ENCODE measurements at regions not wholly inside any gene's neighbourhood (a gene's known extent, or its start where the extent isn't known, plus 50 kb on each side); places are given as distances from the start of the nearest gene placed in this dataset.
"Not testable (repeated sequence)": the region's sequence is repeated elsewhere in the genome, so short reads cannot be mapped to it uniquely, and the experiment has no call there.

GRCh38 chr3:103532986-103533385 is 1098.2 kb downstream of the ZPLD1 start:
- no peak for ATAC-seq (ENCODE audit: insufficient read depth, low read depth)
- Histone ChIP-seq H3K4me1 (ENCODE audit: insufficient read depth, low read length) (no peaks in the 10 kb centered on the region), H4K20me1 (ENCODE audit: insufficient read depth, low read length) (no peaks in the 10 kb centered on the region), H3K79me2 (ENCODE audit: insufficient read depth, low read length) (no peaks in the 10 kb centered on the region), H3K9me3 (ENCODE audit: insufficient read depth, low read length, severe bottlenecking) (no peaks in the 10 kb centered on the region), H3K4me3 (ENCODE audit: low read depth in 1 of 2, low read length in 2 of 2) (no peak overlapping the region), H3K27ac (ENCODE audit: low read length) (no peak overlapping the region), H3K4me2 (ENCODE audit: insufficient read depth, low read length) (no peak overlapping the region), H2AFZ (ENCODE audit: low read depth, low read length) (no peak overlapping the region), H3K36me3 (ENCODE audit: insufficient read depth, low read length) (no peaks in the 10 kb centered on the region), H3K9ac (ENCODE audit: low read depth, low read length) (no peak overlapping the region), H3K27me3 (ENCODE audit: insufficient read depth, low read length, poor library complexity) (no peaks in the 10 kb centered on the region)
- no peak for DNase-seq
- TF ChIP-seq, protein P1, sequence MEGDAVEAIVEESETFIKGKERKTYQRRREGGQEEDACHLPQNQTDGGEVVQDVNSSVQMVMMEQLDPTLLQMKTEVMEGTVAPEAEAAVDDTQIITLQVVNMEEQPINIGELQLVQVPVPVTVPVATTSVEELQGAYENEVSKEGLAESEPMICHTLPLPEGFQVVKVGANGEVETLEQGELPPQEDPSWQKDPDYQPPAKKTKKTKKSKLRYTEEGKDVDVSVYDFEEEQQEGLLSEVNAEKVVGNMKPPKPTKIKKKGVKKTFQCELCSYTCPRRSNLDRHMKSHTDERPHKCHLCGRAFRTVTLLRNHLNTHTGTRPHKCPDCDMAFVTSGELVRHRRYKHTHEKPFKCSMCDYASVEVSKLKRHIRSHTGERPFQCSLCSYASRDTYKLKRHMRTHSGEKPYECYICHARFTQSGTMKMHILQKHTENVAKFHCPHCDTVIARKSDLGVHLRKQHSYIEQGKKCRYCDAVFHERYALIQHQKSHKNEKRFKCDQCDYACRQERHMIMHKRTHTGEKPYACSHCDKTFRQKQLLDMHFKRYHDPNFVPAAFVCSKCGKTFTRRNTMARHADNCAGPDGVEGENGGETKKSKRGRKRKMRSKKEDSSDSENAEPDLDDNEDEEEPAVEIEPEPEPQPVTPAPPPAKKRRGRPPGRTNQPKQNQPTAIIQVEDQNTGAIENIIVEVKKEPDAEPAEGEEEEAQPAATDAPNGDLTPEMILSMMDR (IDR thresholded peaks at IDR 0.05; ENCODE audit: borderline replicate concordance, extremely low read depth, low read length, poor library complexity, severe bottlenecking): no peak
- no peak for TF ChIP-seq EZH2 (IDR thresholded peaks at IDR 0.05; ENCODE audit: borderline replicate concordance, low read depth, low read length, severe bottlenecking)

DNA sequence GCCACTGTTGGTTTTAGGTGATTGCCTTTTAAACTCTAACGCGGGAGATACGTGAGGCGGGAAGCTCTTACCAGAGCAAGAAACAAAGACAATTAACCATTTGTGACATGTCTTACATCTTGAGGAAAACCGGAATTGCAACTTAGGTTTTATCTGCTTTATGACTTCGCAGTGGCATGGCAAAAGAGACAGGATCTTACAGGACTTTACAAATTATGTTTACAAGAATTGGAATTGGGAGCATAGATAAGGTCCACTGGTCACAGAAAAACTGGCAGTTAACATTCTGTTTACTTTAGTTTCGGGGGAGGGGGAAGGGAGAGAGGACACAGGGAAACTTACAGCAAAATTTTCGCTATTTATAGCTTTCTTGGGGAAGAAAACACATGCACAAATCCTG is 1119.6 kb downstream of the ZPLD1 start:
- ATAC-seq (ENCODE audit: insufficient read depth, low read depth): no peak
- H4K20me1 ChIP-seq (ENCODE audit: insufficient read depth, low read length): no peaks in the 10 kb centered on the region
- no peak overlapping the region for H3K27ac ChIP-seq (ENCODE audit: low read length)
- TF ChIP-seq, protein P1 (IDR thresholded peaks at IDR 0.05; ENCODE audit: borderline replicate concordance, extremely low read depth, low read length, poor library complexity, severe bottlenecking): no peak
- TF ChIP-seq EZH2 (IDR thresholded peaks at IDR 0.05; ENCODE audit: borderline replicate concordance, low read depth, low read length, severe bottlenecking): no peak
- H3K9ac ChIP-seq (ENCODE audit: low read depth, low read length): no peak overlapping the region
- H3K9me3 ChIP-seq (ENCODE audit: insufficient read depth, low read length, severe bottlenecking): no peaks in the 10 kb centered on the region
- H3K36me3 ChIP-seq (ENCODE audit: insufficient read depth, low read length): no peaks in the 10 kb centered on the region
- no peak overlapping the region for H3K4me2 ChIP-seq (ENCODE audit: insufficient read depth, low read length)
- H3K27me3 ChIP-seq (ENCODE audit: insufficient read depth, low read length, poor library complexity): no peaks in the 10 kb centered on the region
- no peaks in the 10 kb centered on the region for H3K79me2 ChIP-seq (ENCODE audit: insufficient read depth, low read length)
- no peak overlapping the region for H2AFZ ChIP-seq (ENCODE audit: low read depth, low read length)
- DNase-seq: no peak
- H3K4me1 ChIP-seq (ENCODE audit: insufficient read depth, low read length): no peaks in the 10 kb centered on the region
- no peak overlapping the region for H3K4me3 ChIP-seq (ENCODE audit: low read depth in 1 of 2, low read length in 2 of 2)

- not testable (repeated sequence) for H3K4me3 ChIP-seq (ENCODE audit: low read depth in 1 of 2, low read length in 2 of 2); H2AFZ ChIP-seq (ENCODE audit: low read depth, low read length); DNase-seq; H3K79me2 ChIP-seq (ENCODE audit: insufficient read depth, low read length); ATAC-seq (ENCODE audit: insufficient read depth, low read depth); H3K4me2 ChIP-seq (ENCODE audit: insufficient read depth, low read length); H3K27ac ChIP-seq (ENCODE audit: low read length); H3K4me1 ChIP-seq (ENCODE audit: insufficient read depth, low read length); H4K20me1 ChIP-seq (ENCODE audit: insufficient read depth, low read length); H3K27me3 ChIP-seq (ENCODE audit: insufficient read depth, low read length, poor library complexity); H3K36me3 ChIP-seq (ENCODE audit: insufficient read depth, low read length); H3K9ac ChIP-seq (ENCODE audit: low read depth, low read length); H3K9me3 ChIP-seq (ENCODE audit: insufficient read depth, low read length, severe bottlenecking)
These were observed 1129.3 kb downstream of the ZPLD1 start for GRCh38 chr3:103564116-103564515.

DNA sequence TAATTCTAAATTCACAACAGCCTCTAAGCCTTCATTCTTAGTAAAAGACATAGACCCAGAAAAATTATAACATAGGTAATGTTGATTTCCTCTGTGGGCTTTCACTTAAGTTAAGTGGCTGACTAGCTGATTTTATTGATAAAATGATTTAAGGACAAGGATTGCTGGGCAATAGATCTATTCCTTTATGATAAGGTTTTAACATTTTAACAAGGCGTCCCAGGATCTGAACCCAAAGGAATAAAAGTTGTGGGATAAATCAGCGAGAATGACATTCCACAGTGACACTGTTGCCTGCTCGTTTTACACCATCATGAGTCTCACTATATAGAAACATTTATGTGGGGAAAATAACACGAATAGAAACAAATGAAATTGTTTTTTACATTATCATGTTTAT is 1151.0 kb downstream of the ZPLD1 start:
- Histone ChIP-seq H3K4me2 (ENCODE audit: insufficient read depth, low read length) (no peak overlapping the region), H3K4me1 (ENCODE audit: insufficient read depth, low read length) (no peaks in the 10 kb centered on the region), H3K9me3 (ENCODE audit: insufficient read depth, low read length, severe bottlenecking) (no peaks in the 10 kb centered on the region), H3K27ac (ENCODE audit: low read length) (no peak overlapping the region), H3K4me3 (ENCODE audit: low read depth in 1 of 2, low read length in 2 of 2) (no peak overlapping the region), H3K36me3 (ENCODE audit: insufficient read depth, low read length) (no peaks in the 10 kb centered on the region), H2AFZ (ENCODE audit: low read depth, low read length) (no peak overlapping the region), H4K20me1 (ENCODE audit: insufficient read depth, low read length) (no peaks in the 10 kb centered on the region), H3K79me2 (ENCODE audit: insufficient read depth, low read length) (no peaks in the 10 kb centered on the region), H3K27me3 (ENCODE audit: insufficient read depth, low read length, poor library complexity) (no peaks in the 10 kb centered on the region), H3K9ac (ENCODE audit: low read depth, low read length) (no peak overlapping the region)
- TF ChIP-seq EZH2 (IDR thresholded peaks at IDR 0.05; ENCODE audit: borderline replicate concordance, low read depth, low read length, severe bottlenecking): no peak
- TF ChIP-seq, protein P1 (IDR thresholded peaks at IDR 0.05; ENCODE audit: borderline replicate concordance, extremely low read depth, low read length, poor library complexity, severe bottlenecking): no peak
- DNase-seq (no peak), ATAC-seq (ENCODE audit: insufficient read depth, low read depth) (no peak)
